Transverse colon (tissue), 4 donors: ENCODE measurements at regions not wholly inside any gene's neighbourhood (a gene's known extent, or its start where the extent isn't known, plus 50 kb on each side); places are given as distances from the start of the nearest gene placed in this dataset.

Source experiments
- DNase-seq: peaks from one replicate; pipeline ENCODE4 v3.0.0-alpha.2; 2019
- H3K27ac ChIP-seq, 4 donors: fragments of 200-600 bp; sonication (generic); 2 replicates each; pipeline ENCODE4 v1.5.1; 2016 to 2018; ENCODE audit warnings: inconsistent platforms in 4 of 4
- H3K27me3 ChIP-seq: fragments of 200-600 bp; sonication (generic); 2 replicates; pipeline ENCODE4 v1.5.1; 2017; ENCODE audit warnings: inconsistent platforms
- H3K36me3 ChIP-seq, 4 donors: fragments of 200-600 bp; sonication (generic); 2 replicates each; pipeline ENCODE4 v1.5.1; 2017 to 2019; ENCODE audit warnings: inconsistent platforms in 4 of 4
- H3K4me1 ChIP-seq, 4 donors: fragments of 200-600 bp; sonication (generic); 2 replicates each; pipeline ENCODE4 v1.5.1; 2017 to 2020; ENCODE audit warnings: inconsistent platforms in 4 of 4
- H3K4me3 ChIP-seq, 4 donors: fragments of 200-600 bp; sonication (generic); 1 replicate in 1 of 4; 2 replicates in 3 of 4; pipeline versions ENCODE4 v1.5.1 to v1.6.1; 2017 to 2019; ENCODE audit warnings: inconsistent platforms in 4 of 4
- H3K9me3 ChIP-seq, 2 donors: fragments of 200-600 bp; sonication (generic); 2 replicates each; pipeline ENCODE4 v1.5.1; 2017 to 2019; ENCODE audit warnings: inconsistent platforms in 2 of 2
- CTCF ChIP-seq, 5 experiments: fragments of 200-600 bp in 3 of 5; fragments of 450-650 bp in 2 of 5; sonication (generic) in 3 of 5; IDR thresholded peaks; 1 replicate in 2 of 5; 2 replicates in 3 of 5; pipeline ENCODE4 v1.5.1; 2016 to 2017; ENCODE audit warnings: antibody characterized with exemption in 5 of 5, inconsistent platforms in 3 of 5, mild to moderate bottlenecking in 2 of 5, moderate library complexity in 1 of 5
- EP300 ChIP-seq: sonication (generic); formaldehyde crosslinking; IDR thresholded peaks from one replicate; pipeline ENCODE4 v1.6.1; 2017; ENCODE audit warnings: antibody characterized with exemption, low read depth
- POLR2A ChIP-seq: fragments of 450-650 bp; IDR thresholded peaks from one replicate; pipeline ENCODE4 v1.6.1; 2016; ENCODE audit warnings: antibody characterized with exemption, mild to moderate bottlenecking, moderate library complexity
- POLR2AphosphoS5 ChIP-seq, 3 donors: sonication (generic); formaldehyde crosslinking; IDR thresholded peaks; one replicate each; pipeline ENCODE4 v1.6.1; 2016; ENCODE audit warnings: antibody characterized with exemption in 3 of 3
- WGBS, 2 donors: methylation state at CpG; one replicate each; pipeline ENCODE4 v1.1.5; 2018; ENCODE audit warnings: low coverage in 1 of 2; 5-methylcytosine and 5-hydroxymethylcytosine counted together
- in situ Hi-C, 4 donors: fragments of 200-750 bp; cut with MboI; loops; one replicate each; pipeline versions ENCODE4 v1.15.0 to v1.15.1; 2017; ENCODE audit warnings: low sequenced_read_pairs in 3 of 4, low pct_ligation_motif_present in 1 of 4, low pct_unique_long_range_greater_than_20kb in 1 of 4
- intact Hi-C: fragments of 100-400 bp; cut with DNase I; formaldehyde crosslinking; loops from one replicate; pipeline ENCODE4 v1.15.1; 2023; ENCODE audit warnings: low total_unique reads

DNA sequence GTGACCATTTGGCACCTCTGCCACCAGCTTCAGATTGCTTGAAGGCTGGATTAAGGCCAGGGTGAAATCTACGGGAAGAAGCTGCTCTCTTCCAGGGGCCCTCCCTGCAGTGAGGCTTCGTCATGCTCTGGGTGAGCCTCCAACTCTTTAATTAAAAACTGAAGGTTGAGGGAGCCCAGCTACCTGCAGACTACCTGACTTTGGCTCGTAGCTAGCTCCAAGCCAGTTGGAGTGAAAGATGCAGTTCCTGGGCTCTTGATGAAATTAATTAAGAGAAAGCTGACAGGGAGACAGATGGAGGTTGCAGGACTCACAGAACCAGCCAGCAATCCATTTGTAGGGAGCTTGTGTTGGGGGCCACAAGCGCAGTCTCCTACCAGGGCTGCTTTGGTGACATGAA lies 168.5 kb upstream of the SFSWAP start:
- no peak overlapping the region for H3K27ac ChIP-seq
- no peaks in the 10 kb centered on the region for H3K27me3 ChIP-seq
- 70% methylated on average over 4 of the region's 4 CpGs; no CpG with 5 or more reads in 1 of the 2 donors for WGBS, 2 donors
- intact Hi-C loops = no loop called here
- H3K4me1 ChIP-seq = no peaks in the 10 kb centered on the region
- H3K9me3 ChIP-seq = no peaks in the 10 kb centered on the region
- in situ Hi-C loops = no loop called here
- no peak for DNase-seq
- H3K36me3 ChIP-seq = no peaks in the 10 kb centered on the region
- H3K4me3 ChIP-seq = no peak overlapping the region
- TF ChIP-seq CTCF (IDR thresholded peaks at IDR 0.05) (no peak), EP300 (no peak), POLR2A (no peak), POLR2AphosphoS5 (IDR thresholded peaks at IDR 0.05) (no peak)

- Histone ChIP-seq H3K36me3 (no peaks in the 10 kb centered on the region), H3K4me3 (no peak overlapping the region), H3K27me3 (no peaks in the 10 kb centered on the region), H3K9me3 (no peaks in the 10 kb centered on the region), H3K27ac (no peak overlapping the region), H3K4me1 (no peaks in the 10 kb centered on the region)
- intact Hi-C loops (no loop called here), in situ Hi-C loops (no loop called here)
- TF ChIP-seq CTCF (IDR thresholded peaks at IDR 0.05) (no peak), EP300 (no peak), POLR2AphosphoS5 (IDR thresholded peaks at IDR 0.05) (no peak), POLR2A (no peak)
- 77% methylated on average over 5 of the region's 5 CpGs; no CpG with 5 or more reads in 1 of the 2 donors for WGBS, 2 donors
- DNase-seq = no peak
Observed at GRCh38 chr12:131543040-131543439, 167.8 kb upstream of the SFSWAP start.

DNA sequence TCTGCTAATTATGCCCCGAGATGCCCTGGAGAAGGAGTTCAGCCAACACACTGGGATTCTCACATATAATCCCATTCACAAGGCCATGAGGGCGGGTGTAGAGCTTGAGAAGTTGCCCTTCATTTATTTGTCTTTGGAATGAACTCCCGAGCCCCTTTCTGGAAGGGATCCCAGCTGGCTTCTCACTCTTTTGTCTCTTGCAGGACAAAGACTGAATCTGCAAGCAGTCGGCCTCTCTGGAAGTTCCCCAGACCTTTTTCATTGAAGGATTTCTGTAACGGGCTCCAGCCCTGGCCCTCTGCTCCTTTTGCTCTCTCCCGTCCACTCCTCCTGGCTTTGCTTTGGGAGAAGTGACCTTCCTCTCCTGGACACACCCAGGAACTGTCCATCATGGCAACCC lies 163.3 kb upstream of the SFSWAP start:
- WGBS, 2 donors = 60 to 74% methylated on average over 3 to 6 of the region's 6 CpGs
- no peak for TF ChIP-seq POLR2A
- TF ChIP-seq POLR2AphosphoS5 (IDR thresholded peaks at IDR 0.05) = no peak
- no peak for TF ChIP-seq CTCF (IDR thresholded peaks at IDR 0.05)
- no peak for TF ChIP-seq EP300
- intact Hi-C loops = no loop called here

GRCh38 chr12:131550121-131550520 lies 160.8 kb upstream of the SFSWAP start:
- 61% methylated on average over 5 of the region's 5 CpGs for WGBS, 2 donors
- DNase-seq = no peak
- H3K27me3 ChIP-seq = no peaks in the 10 kb centered on the region
- intact Hi-C loops = no loop called here
- H3K4me1 ChIP-seq = no peaks in the 10 kb centered on the region
- no peak overlapping the region for H3K4me3 ChIP-seq
- no peaks in the 10 kb centered on the region for H3K36me3 ChIP-seq
- in situ Hi-C loops = no loop called here
- no peak overlapping the region for H3K27ac ChIP-seq
- H3K9me3 ChIP-seq = no peaks in the 10 kb centered on the region
- TF ChIP-seq POLR2AphosphoS5 (IDR thresholded peaks at IDR 0.05) (no peak), POLR2A (no peak), CTCF (IDR thresholded peaks at IDR 0.05) (no peak), EP300 (no peak)

More for the DNA sequence above, 163.3 kb upstream of the SFSWAP start:
- Histone ChIP-seq H3K9me3 (no peaks in the 10 kb centered on the region), H3K36me3 (no peaks in the 10 kb centered on the region), H3K4me3 (no peak overlapping the region), H3K4me1 (no peaks in the 10 kb centered on the region), H3K27me3 (no peaks in the 10 kb centered on the region), H3K27ac (no peak overlapping the region)
- DNase-seq = no peak
- in situ Hi-C loops = no loop called here
